Keratinocyte (primary cell): ENCODE measurements at regions not wholly inside any gene's neighbourhood (a gene's known extent, or its start where the extent isn't known, plus 50 kb on each side); places are given as distances from the start of the nearest gene placed in this dataset.

Experiments used
- EZH2 ChIP-seq: IDR thresholded peaks from one replicate; pipeline ENCODE4 v1.6.1; 2012; ENCODE audit warnings: inconsistent platforms, mild to moderate bottlenecking, low read length, moderate library complexity
- TF ChIP-seq, protein P1 (sequence below), 3 experiments: IDR thresholded peaks in 1 of 3; conservative IDR thresholded peaks in 1 of 3; optimal IDR thresholded peaks in 1 of 3; 2 replicates in 2 of 3; 3 replicates in 1 of 3; pipeline versions ENCODE3 to v1.5.1; 2011; ENCODE audit warnings: low read length in 3 of 3, mild to moderate bottlenecking in 3 of 3, moderate library complexity in 2 of 3, control low read depth in 1 of 3, inconsistent platforms in 1 of 3; ENCODE audit not compliant: insufficient read depth in 2 of 3; ENCODE audit errors: extremely low read depth in 1 of 3

- TF ChIP-seq, protein P1, sequence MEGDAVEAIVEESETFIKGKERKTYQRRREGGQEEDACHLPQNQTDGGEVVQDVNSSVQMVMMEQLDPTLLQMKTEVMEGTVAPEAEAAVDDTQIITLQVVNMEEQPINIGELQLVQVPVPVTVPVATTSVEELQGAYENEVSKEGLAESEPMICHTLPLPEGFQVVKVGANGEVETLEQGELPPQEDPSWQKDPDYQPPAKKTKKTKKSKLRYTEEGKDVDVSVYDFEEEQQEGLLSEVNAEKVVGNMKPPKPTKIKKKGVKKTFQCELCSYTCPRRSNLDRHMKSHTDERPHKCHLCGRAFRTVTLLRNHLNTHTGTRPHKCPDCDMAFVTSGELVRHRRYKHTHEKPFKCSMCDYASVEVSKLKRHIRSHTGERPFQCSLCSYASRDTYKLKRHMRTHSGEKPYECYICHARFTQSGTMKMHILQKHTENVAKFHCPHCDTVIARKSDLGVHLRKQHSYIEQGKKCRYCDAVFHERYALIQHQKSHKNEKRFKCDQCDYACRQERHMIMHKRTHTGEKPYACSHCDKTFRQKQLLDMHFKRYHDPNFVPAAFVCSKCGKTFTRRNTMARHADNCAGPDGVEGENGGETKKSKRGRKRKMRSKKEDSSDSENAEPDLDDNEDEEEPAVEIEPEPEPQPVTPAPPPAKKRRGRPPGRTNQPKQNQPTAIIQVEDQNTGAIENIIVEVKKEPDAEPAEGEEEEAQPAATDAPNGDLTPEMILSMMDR (optimal IDR thresholded peaks at IDR 0.05 in 1 of 3, IDR thresholded peaks at IDR 0.05 in 1 of 3, conservative IDR thresholded peaks at IDR 0.05 in 1 of 3; ENCODE audit: extremely low read depth in 1 of 3, insufficient read depth in 2 of 3, low read length in 3 of 3), result no peak
- no peak for TF ChIP-seq EZH2
Measured at GRCh38 chr4:35201403-35201802, 1042.9 kb downstream of the ARAP2 start.
